Spleen (tissue), 7 donors: ENCODE measurements at regions not wholly inside any gene's neighbourhood (a gene's known extent, or its start where the extent isn't known, plus 50 kb on each side); places are given as distances from the start of the nearest gene placed in this dataset.
"Not testable (repeated sequence)": the region's sequence is repeated elsewhere in the genome, so short reads cannot be mapped to it uniquely, and the experiment has no call there.

ENCODE experiments used
- CTCF ChIP-seq, 11 experiments: fragments of 200-600 bp in 7 of 11; fragments of 450-650 bp in 4 of 11; sonication (generic) in 4 of 11; IDR thresholded peaks in 8 of 11; conservative IDR thresholded peaks in 3 of 11; 1 replicate in 7 of 11; 2 replicates in 4 of 11; pipeline versions ENCODE4 v1.4.0 to v1.8.0; 2016 to 2021; ENCODE audit warnings: antibody characterized with exemption in 11 of 11, inconsistent platforms in 4 of 11, mild to moderate bottlenecking in 1 of 11
- POLR2A ChIP-seq, 3 donors: fragments of 450-650 bp; IDR thresholded peaks; one replicate each; pipeline ENCODE4 v1.5.1; 2017; ENCODE audit warnings: antibody characterized with exemption in 3 of 3, mild to moderate bottlenecking in 1 of 3
- donor health status: DM: no; HTN: no; CAD: no; lungs with moderate emphysema.
- donor health status: DM: no; HTN: no; CAD: no.
- donor health status: DM: no; HTN: no; CAD: no.

GRCh38 chr10:64924306-64924705 lies 1403.1 kb downstream of the REEP3 start:
- TF ChIP-seq CTCF (IDR thresholded peaks at IDR 0.05 in 8 of 11, conservative IDR thresholded peaks at IDR 0.05 in 3 of 11); POLR2A (IDR thresholded peaks at IDR 0.05): not testable (repeated sequence)
